CD14-positive monocyte (primary cell): ENCODE measurements at regions not wholly inside any gene's neighbourhood (a gene's known extent, or its start where the extent isn't known, plus 50 kb on each side); places are given as distances from the start of the nearest gene placed in this dataset.

ENCODE experiments used
- DNase-seq, 3 donors: peaks; one replicate each; pipeline ENCODE4 v3.0.0-alpha.2; 2011 to 2022
- H2AFZ ChIP-seq: 2 replicates; pipeline ENCODE4 v1.6.0; 2012; ENCODE audit warnings: mild to moderate bottlenecking, low read depth, low read length, inconsistent platforms; ENCODE audit not compliant: insufficient read depth, poor library complexity, severe bottlenecking
- H3K27ac ChIP-seq, 2 donors: 1 replicate in 1 of 2; 2 replicates in 1 of 2; pipeline ENCODE4 v1.5.1; 2012 to 2013; ENCODE audit warnings: low read length in 2 of 2, control low read depth in 1 of 2, inconsistent platforms in 1 of 2, low read depth in 1 of 2, mild to moderate bottlenecking in 1 of 2
- H3K27me3 ChIP-seq, 2 donors: one replicate each; pipeline versions ENCODE4 v1.6.0 to v1.6.1; 2011 to 2013; ENCODE audit warnings: low read length in 2 of 2; ENCODE audit not compliant: control insufficient read depth in 2 of 2, insufficient read depth in 2 of 2
- H3K36me3 ChIP-seq, 2 donors: replicated peaks in 1 of 2; 1 replicate in 1 of 2; 2 replicates in 1 of 2; pipeline versions ENCODE4 v1.5.1 to v1.6.1; 2012 to 2013; ENCODE audit warnings: low read length in 2 of 2, control low read depth in 1 of 2, inconsistent platforms in 1 of 2, mild to moderate bottlenecking in 1 of 2; ENCODE audit not compliant: insufficient read depth in 2 of 2, control insufficient read depth in 1 of 2
- H3K4me1 ChIP-seq, 2 donors: 1 replicate in 1 of 2; 2 replicates in 1 of 2; pipeline versions ENCODE4 v1.5.1 to v1.6.1; 2012 to 2013; ENCODE audit warnings: low read length in 2 of 2, control low read depth in 1 of 2, inconsistent platforms in 1 of 2, mild to moderate bottlenecking in 1 of 2, moderate library complexity in 1 of 2; ENCODE audit not compliant: insufficient read depth in 2 of 2, control insufficient read depth in 1 of 2
- H3K4me2 ChIP-seq: replicated peaks from 2 replicates; pipeline ENCODE3; 2012; ENCODE audit warnings: low read length, moderate library complexity, mild to moderate bottlenecking; ENCODE audit not compliant: poor library complexity, severe bottlenecking; ENCODE audit errors: extremely low read depth
- H3K4me3 ChIP-seq, 3 experiments: fragments of 200-600 bp in 1 of 3; sonication (generic) in 1 of 3; replicated peaks in 1 of 3; 1 replicate in 2 of 3; 2 replicates in 1 of 3; pipeline ENCODE4 v1.5.1; 2011 to 2013; ENCODE audit warnings: low read length in 3 of 3, mild to moderate bottlenecking in 3 of 3, control low read depth in 2 of 3, low read depth in 2 of 3, inconsistent platforms in 1 of 3, moderate library complexity in 1 of 3
- H3K79me2 ChIP-seq: 2 replicates; pipeline ENCODE4 v1.6.0; 2012; ENCODE audit warnings: mild to moderate bottlenecking, control low read depth, inconsistent platforms, low read length, moderate library complexity; ENCODE audit not compliant: insufficient read depth
- H3K9ac ChIP-seq: 2 replicates; pipeline ENCODE4 v1.6.0; 2017; ENCODE audit warnings: low read length, mild to moderate bottlenecking; ENCODE audit not compliant: insufficient read depth, poor library complexity, severe bottlenecking
- H3K9me3 ChIP-seq, 2 donors: replicated peaks in 1 of 2; 1 replicate in 1 of 2; 2 replicates in 1 of 2; pipeline versions ENCODE4 v1.5.1 to v1.6.1; 2012 to 2013; ENCODE audit warnings: low read length in 2 of 2, control low read depth in 1 of 2; ENCODE audit not compliant: control insufficient read depth in 1 of 2, insufficient read depth in 1 of 2
- H4K20me1 ChIP-seq: 2 replicates; pipeline ENCODE4 v1.6.0; 2012; ENCODE audit warnings: mild to moderate bottlenecking, low read length, control low read depth, moderate library complexity; ENCODE audit not compliant: insufficient read depth
- H3K27ac Mint-ChIP-seq, 7 donors: one replicate each; pipeline ENCODE4 v1.8.0; 2020; ENCODE audit warnings: mild to moderate bottlenecking in 7 of 7, mixed read lengths in 7 of 7, moderate library complexity in 6 of 7, inconsistent platforms in 2 of 7
- H3K27me3 Mint-ChIP-seq, 3 donors: one replicate each; pipeline ENCODE4 v1.8.0; 2021 to 2022; ENCODE audit warnings: low read depth in 3 of 3, mild to moderate bottlenecking in 3 of 3, mixed read lengths in 3 of 3, moderate library complexity in 3 of 3, inconsistent platforms in 1 of 3
- H3K36me3 Mint-ChIP-seq, 2 donors: one replicate each; pipeline ENCODE4 v1.8.0; 2020; ENCODE audit warnings: mixed read lengths in 2 of 2, inconsistent platforms in 1 of 2, mild to moderate bottlenecking in 1 of 2
- H3K4me1 Mint-ChIP-seq: one replicate; pipeline ENCODE4 v1.8.0; 2020; ENCODE audit warnings: mild to moderate bottlenecking, mixed read lengths
- H3K4me3 Mint-ChIP-seq, 2 donors: one replicate each; pipeline ENCODE4 v1.8.0; 2020; ENCODE audit warnings: mild to moderate bottlenecking in 2 of 2, mixed read lengths in 2 of 2, moderate library complexity in 1 of 2
- H3K9me3 Mint-ChIP-seq, 7 donors: one replicate each; pipeline ENCODE4 v1.8.0; 2020 to 2022; ENCODE audit warnings: mixed read lengths in 7 of 7, mild to moderate bottlenecking in 6 of 7, moderate library complexity in 6 of 7, inconsistent platforms in 2 of 7
- WGBS: methylation state at CpG from one replicate; pipeline ENCODE4 v1.1.5; 2013; ENCODE audit warnings: missing lambda C conversion rate; ENCODE audit not compliant: insufficient coverage; 5-methylcytosine and 5-hydroxymethylcytosine counted together
- intact Hi-C, 2 donors: fragments of 100-400 bp; cut with micrococcal nuclease; formaldehyde crosslinking; loops; one replicate each; pipeline versions ENCODE4 v1.15.0 to v1.15.1; 2023
- TF ChIP-seq, protein P1 (sequence below): fragments of 200-600 bp; IDR thresholded peaks from one replicate; pipeline ENCODE4 v1.8.0; 2022; ENCODE audit warnings: antibody characterized with exemption, mild to moderate bottlenecking

DNA sequence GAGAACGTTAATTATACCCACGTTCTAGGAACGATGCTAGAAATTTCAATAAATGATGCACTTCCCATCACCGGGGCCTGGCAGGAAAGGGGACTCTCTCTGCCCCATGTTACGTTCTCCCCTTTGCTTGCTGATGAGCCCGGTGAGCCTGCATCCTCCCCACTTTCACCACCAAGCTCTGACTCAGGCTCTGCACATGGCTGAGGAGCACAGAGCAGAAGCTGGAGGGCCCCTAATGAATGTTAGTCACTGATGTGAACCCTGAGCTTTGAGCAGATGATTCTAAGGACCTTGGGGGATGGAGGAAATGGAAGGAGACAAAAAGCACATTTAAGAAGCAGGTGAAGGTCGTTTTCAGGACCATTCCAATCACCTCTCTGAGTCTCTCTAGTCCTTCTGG lies 468.2 kb upstream of the ARID1B start:
- Mint-ChIP-seq H3K4me3 (no peak overlapping the region), H3K4me1 (no peaks in the 10 kb centered on the region), H3K27me3 (peaks cover 0 to 1% (median 0%) of the 10 kb centered on the region in 3 donors), H3K36me3 (no peaks in the 10 kb centered on the region), H3K27ac (no peak overlapping the region), H3K9me3 (peaks cover 0 to 18% (median 4%) of the 10 kb centered on the region in 7 donors)
- 90% methylated on average over 6 of the region's 7 CpGs for WGBS
- Histone ChIP-seq H4K20me1 (no peaks in the 10 kb centered on the region), H3K9me3 (no peaks in the 10 kb centered on the region), H3K27me3 (no peaks in the 10 kb centered on the region), H3K9ac (no peak overlapping the region), H3K27ac (no peak overlapping the region), H3K79me2 (no peaks in the 10 kb centered on the region), H3K4me1 (no peaks in the 10 kb centered on the region), H2AFZ (no peak overlapping the region), H3K4me3 (no peak overlapping the region), H3K4me2 (no peak overlapping the region), H3K36me3 (no peaks in the 10 kb centered on the region)
- intact Hi-C loops = no loop called here
- DNase-seq = no peak
- TF ChIP-seq, protein P1, sequence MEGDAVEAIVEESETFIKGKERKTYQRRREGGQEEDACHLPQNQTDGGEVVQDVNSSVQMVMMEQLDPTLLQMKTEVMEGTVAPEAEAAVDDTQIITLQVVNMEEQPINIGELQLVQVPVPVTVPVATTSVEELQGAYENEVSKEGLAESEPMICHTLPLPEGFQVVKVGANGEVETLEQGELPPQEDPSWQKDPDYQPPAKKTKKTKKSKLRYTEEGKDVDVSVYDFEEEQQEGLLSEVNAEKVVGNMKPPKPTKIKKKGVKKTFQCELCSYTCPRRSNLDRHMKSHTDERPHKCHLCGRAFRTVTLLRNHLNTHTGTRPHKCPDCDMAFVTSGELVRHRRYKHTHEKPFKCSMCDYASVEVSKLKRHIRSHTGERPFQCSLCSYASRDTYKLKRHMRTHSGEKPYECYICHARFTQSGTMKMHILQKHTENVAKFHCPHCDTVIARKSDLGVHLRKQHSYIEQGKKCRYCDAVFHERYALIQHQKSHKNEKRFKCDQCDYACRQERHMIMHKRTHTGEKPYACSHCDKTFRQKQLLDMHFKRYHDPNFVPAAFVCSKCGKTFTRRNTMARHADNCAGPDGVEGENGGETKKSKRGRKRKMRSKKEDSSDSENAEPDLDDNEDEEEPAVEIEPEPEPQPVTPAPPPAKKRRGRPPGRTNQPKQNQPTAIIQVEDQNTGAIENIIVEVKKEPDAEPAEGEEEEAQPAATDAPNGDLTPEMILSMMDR = no peak

DNA sequence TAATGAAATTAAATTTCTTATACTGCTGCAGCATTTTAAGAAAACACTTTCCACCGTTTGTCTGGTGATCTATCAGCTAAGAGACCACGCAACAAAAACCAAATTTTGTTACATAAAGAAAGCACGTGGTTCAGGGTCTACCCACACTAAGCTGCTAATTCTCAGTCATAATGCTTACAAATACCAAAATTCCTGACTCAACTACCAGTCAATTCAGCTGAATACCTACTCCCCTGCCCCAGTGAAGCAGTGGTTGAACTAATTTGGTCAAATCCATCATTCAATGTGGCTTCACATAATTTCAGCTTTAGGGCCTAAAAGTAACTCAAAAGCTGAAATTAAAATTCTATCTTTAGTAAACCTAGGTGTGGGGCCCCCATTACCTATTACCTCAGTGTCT lies 468.6 kb upstream of the ARID1B start:
- Mint-ChIP-seq H3K9me3 (peaks cover 0 to 14% (median 5%) of the 10 kb centered on the region in 7 donors), H3K27ac (no peak overlapping the region), H3K4me1 (no peaks in the 10 kb centered on the region), H3K36me3 (no peaks in the 10 kb centered on the region), H3K4me3 (no peak overlapping the region), H3K27me3 (no peaks in the 10 kb centered on the region)
- Histone ChIP-seq H3K9me3 (no peaks in the 10 kb centered on the region), H3K9ac (no peak overlapping the region), H3K27me3 (no peaks in the 10 kb centered on the region), H3K27ac (no peak overlapping the region), H3K4me1 (no peaks in the 10 kb centered on the region), H2AFZ (no peak overlapping the region), H4K20me1 (no peaks in the 10 kb centered on the region), H3K36me3 (no peaks in the 10 kb centered on the region), H3K79me2 (no peaks in the 10 kb centered on the region), H3K4me3 (no peak overlapping the region), H3K4me2 (no peak overlapping the region)
- intact Hi-C loops = no loop called here
- no peak for DNase-seq
- TF ChIP-seq, protein P1 = no peak
- WGBS = 84% methylated on average over 3 of the region's 3 CpGs
